ENCODE measurements at regions not wholly inside any gene's neighbourhood (a gene's known extent, or its start where the extent isn't known, plus 50 kb on each side); places are given as distances from the start of the nearest gene placed in this dataset.
"Not testable (repeated sequence)": the region's sequence is repeated elsewhere in the genome, so short reads cannot be mapped to it uniquely, and the experiment has no call there.

DNA sequence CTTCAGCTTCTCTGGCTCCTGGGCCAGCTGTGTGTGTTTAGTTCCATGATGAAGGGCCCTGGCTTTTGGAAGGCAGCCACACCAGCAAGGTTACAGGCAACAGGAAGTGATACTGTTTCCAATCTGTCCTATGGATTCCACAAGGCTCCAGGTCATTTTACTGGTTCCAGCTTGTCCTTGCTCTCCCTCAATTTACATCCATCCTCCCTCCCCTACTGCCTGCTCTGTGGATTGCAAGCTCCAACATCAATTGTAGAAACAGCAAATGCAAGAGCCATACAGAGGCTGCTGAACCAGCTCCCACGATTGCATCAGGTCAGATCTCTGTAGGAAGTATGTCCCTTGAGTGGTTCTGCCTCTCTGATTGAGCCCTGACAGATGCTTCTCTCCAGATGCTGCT lies 409.8 kb downstream of the NTRK2 start:
- no peaks in the 10 kb centered on the region for H3K36me3 ChIP-seq (ENCODE audit: insufficient read depth, low read length)
- H3K9me3 ChIP-seq (ENCODE audit: low read length), result no peaks in the 10 kb centered on the region
- no peak overlapping the region for H2AFZ ChIP-seq (ENCODE audit: low read depth, low read length)
- no peak overlapping the region for H3K4me3 ChIP-seq (ENCODE audit: low read length)
- H3K4me1 ChIP-seq (ENCODE audit: insufficient read depth, low read length), result no peaks in the 10 kb centered on the region
- no peaks in the 10 kb centered on the region for H3K27me3 ChIP-seq (ENCODE audit: insufficient read depth, low read length)

- Histone ChIP-seq H3K4me1 (ENCODE audit: insufficient read depth, low read length) (no peaks in the 10 kb centered on the region), H3K36me3 (ENCODE audit: insufficient read depth, low read length) (no peaks in the 10 kb centered on the region), H2AFZ (ENCODE audit: low read depth, low read length) (no peak overlapping the region), H3K9me3 (ENCODE audit: low read length) (no peaks in the 10 kb centered on the region), H3K27me3 (ENCODE audit: insufficient read depth, low read length) (no peaks in the 10 kb centered on the region), H3K4me3 (ENCODE audit: low read length) (no peak overlapping the region)
Measured at GRCh38 chr9:85077944-85078343, 408.4 kb downstream of the NTRK2 start.

DNA sequence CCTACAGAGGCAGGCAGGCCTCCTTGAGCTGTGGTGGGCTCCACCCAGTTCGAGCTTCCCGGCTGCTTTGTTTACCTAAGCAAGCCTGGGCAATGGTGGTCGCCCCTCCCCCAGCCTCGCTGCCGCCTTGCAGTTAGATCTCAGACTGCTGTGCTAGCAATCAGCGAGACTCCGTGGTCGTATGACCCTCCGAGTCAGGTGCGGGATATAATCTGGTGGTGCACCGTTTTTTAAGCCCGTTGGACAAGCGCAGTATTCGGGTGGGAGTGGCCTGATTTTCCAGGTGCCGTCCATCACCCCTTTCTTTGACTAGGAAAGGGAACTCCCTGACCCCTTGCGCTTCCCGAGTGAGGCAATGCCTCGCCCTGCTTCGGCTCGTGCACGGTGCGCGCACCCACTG lies 407.6 kb downstream of the NTRK2 start:
- not testable (repeated sequence) for H3K9me3 ChIP-seq (ENCODE audit: low read length); H3K36me3 ChIP-seq (ENCODE audit: insufficient read depth, low read length); H3K4me3 ChIP-seq (ENCODE audit: low read length); H3K4me1 ChIP-seq (ENCODE audit: insufficient read depth, low read length); H2AFZ ChIP-seq (ENCODE audit: low read depth, low read length); H3K27me3 ChIP-seq (ENCODE audit: insufficient read depth, low read length)

All from neuron (in vitro differentiated cells).